Activated T-helper 2 cell treated with anti-CD3 and anti-CD28 coated beads, Interferon-gamma antibody, Interleukin-2, Interleukin-4, amounts not matched to agents 10 μg/mL and 5 μg/mL and 100 μg/mL, durations not matched to agents 14 hours and 24 hours and 36 hours (primary cell): ENCODE measurements at regions not wholly inside any gene's neighbourhood (a gene's known extent, or its start where the extent isn't known, plus 50 kb on each side); places are given as distances from the start of the nearest gene placed in this dataset.
A peak's percentile ranks its signal among the peaks of the same experiment; 100 is the strongest.

Source experiments
- DNase-seq: peaks from one replicate; pipeline ENCODE4 v3.0.0; 2021; ENCODE audit warnings: low spot score
- H3K27ac Mint-ChIP-seq: one replicate; pipeline ENCODE4 v1.8.0; 2021; ENCODE audit warnings: mixed read lengths
- H3K27me3 Mint-ChIP-seq: one replicate; pipeline ENCODE4 v1.8.0; 2021; ENCODE audit warnings: low read depth, mixed read lengths
- H3K36me3 Mint-ChIP-seq: one replicate; pipeline ENCODE4 v1.8.0; 2021; ENCODE audit warnings: low read depth, mixed read lengths
- H3K4me1 Mint-ChIP-seq: one replicate; pipeline ENCODE4 v1.8.0; 2021; ENCODE audit warnings: low read depth, mixed read lengths
- H3K4me3 Mint-ChIP-seq: one replicate; pipeline ENCODE4 v1.8.0; 2021; ENCODE audit warnings: low read depth, mild to moderate bottlenecking, moderate library complexity, mixed read lengths
- H3K9me3 Mint-ChIP-seq: one replicate; pipeline ENCODE4 v1.8.0; 2021; ENCODE audit warnings: mixed read lengths
- intact Hi-C: fragments of 100-400 bp; cut with micrococcal nuclease; formaldehyde crosslinking; loops from one replicate; pipeline ENCODE4 v1.15.1; 2023

DNA sequence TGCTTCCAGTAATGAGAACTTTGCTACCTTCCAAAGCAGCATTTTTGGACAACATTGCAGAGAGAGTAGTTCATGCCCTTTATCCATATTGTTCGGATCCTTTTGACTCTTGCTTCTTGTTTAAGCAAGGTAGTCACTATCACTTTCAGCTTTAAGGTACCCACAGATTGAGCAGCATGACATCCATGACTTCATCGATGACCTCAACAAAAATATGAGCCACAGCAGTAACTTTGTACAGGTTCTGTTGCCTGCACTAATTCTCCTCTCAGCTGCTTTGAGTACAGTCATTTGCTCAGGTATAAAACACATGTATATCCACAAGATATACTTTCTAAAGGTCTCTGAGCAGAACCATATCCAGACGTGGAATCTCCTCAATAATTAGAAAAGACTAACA, 546.3 kb downstream of the SOX6 start:
- no peaks in the 10 kb centered on the region for H3K27me3 Mint-ChIP-seq
- intact Hi-C loops, result loop anchor here (1.0 to 10.0 kb wide), 4 partner anchors 9 to 1095 kb away; no protein-coding TSS in a partner anchor
- no peak overlapping the region for H3K4me3 Mint-ChIP-seq

GRCh38 chr11:15810525-15810924, 545.8 kb downstream of the SOX6 start:
- Mint-ChIP-seq H3K27ac (peak overlapping the region; percentile 44), H3K27me3 (no peaks in the 10 kb centered on the region), H3K4me1 (peaks cover 22% of the 10 kb centered on the region), H3K36me3 (no peaks in the 10 kb centered on the region), H3K4me3 (no peak overlapping the region), H3K9me3 (peaks cover 4% of the 10 kb centered on the region)
- intact Hi-C loops, result loop anchor here (1.0 to 10.0 kb wide), 4 partner anchors 9 to 1094 kb away; no protein-coding TSS in a partner anchor
- DNase-seq, result no peak

More for the DNA sequence above, 546.3 kb downstream of the SOX6 start:
- Mint-ChIP-seq H3K27ac (peak overlapping the region; percentile 42), H3K36me3 (no peaks in the 10 kb centered on the region), H3K4me1 (peaks cover 19% of the 10 kb centered on the region), H3K9me3 (peaks cover 4% of the 10 kb centered on the region)
- no peak for DNase-seq

- Mint-ChIP-seq H3K36me3 (no peaks in the 10 kb centered on the region), H3K4me1 (peaks cover 44% of the 10 kb centered on the region), H3K9me3 (peaks cover 3% of the 10 kb centered on the region), H3K27ac (peak overlapping the region; percentile 76), H3K27me3 (no peaks in the 10 kb centered on the region), H3K4me3 (no peak overlapping the region)
- intact Hi-C loops, result loop anchor here (1.0 to 10.0 kb wide), 6 partner anchors 14 to 1089 kb away; no protein-coding TSS in a partner anchor
- no peak for DNase-seq
These were observed 540.8 kb downstream of the SOX6 start for GRCh38 chr11:15815246-15816195.

- Mint-ChIP-seq H3K4me3 (no peak overlapping the region), H3K27ac (peak overlapping the region; percentile 76), H3K36me3 (no peaks in the 10 kb centered on the region), H3K4me1 (peaks cover 43% of the 10 kb centered on the region), H3K27me3 (peaks cover 2% of the 10 kb centered on the region), H3K9me3 (peaks cover 3% of the 10 kb centered on the region)
- DNase-seq, result no peak
- intact Hi-C loops, result loop anchor here (1.0 to 10.0 kb wide), 6 partner anchors 15 to 1088 kb away; no protein-coding TSS in a partner anchor
These were observed 540.0 kb downstream of the SOX6 start for GRCh38 chr11:15816260-15816871.

GRCh38 chr11:15817001-15817400, 539.3 kb downstream of the SOX6 start:
- Mint-ChIP-seq H3K36me3 (no peaks in the 10 kb centered on the region), H3K4me3 (no peak overlapping the region), H3K27me3 (peaks cover 2% of the 10 kb centered on the region), H3K9me3 (peaks cover 3% of the 10 kb centered on the region), H3K4me1 (peaks cover 43% of the 10 kb centered on the region), H3K27ac (peak overlapping the region; percentile 89)
- intact Hi-C loops, result loop anchor here (2.0 to 10.0 kb wide), 4 partner anchors 35 to 1088 kb away; no protein-coding TSS in a partner anchor
- no peak for DNase-seq

GRCh38 chr11:15818132-15818842, 538.1 kb downstream of the SOX6 start:
- peaks cover 3% of the 10 kb centered on the region for H3K9me3 Mint-ChIP-seq
- peak overlapping the region; percentile 89 for H3K27ac Mint-ChIP-seq
- peaks cover 2% of the 10 kb centered on the region for H3K27me3 Mint-ChIP-seq
- H3K4me1 Mint-ChIP-seq, result peaks cover 43% of the 10 kb centered on the region
- intact Hi-C loops, result loop anchor here (2.0 to 10.0 kb wide), 6 partner anchors 36 to 1087 kb away; no protein-coding TSS in a partner anchor
- H3K36me3 Mint-ChIP-seq, result no peaks in the 10 kb centered on the region
- DNase-seq, result no peak
- H3K4me3 Mint-ChIP-seq, result no peak overlapping the region

DNA sequence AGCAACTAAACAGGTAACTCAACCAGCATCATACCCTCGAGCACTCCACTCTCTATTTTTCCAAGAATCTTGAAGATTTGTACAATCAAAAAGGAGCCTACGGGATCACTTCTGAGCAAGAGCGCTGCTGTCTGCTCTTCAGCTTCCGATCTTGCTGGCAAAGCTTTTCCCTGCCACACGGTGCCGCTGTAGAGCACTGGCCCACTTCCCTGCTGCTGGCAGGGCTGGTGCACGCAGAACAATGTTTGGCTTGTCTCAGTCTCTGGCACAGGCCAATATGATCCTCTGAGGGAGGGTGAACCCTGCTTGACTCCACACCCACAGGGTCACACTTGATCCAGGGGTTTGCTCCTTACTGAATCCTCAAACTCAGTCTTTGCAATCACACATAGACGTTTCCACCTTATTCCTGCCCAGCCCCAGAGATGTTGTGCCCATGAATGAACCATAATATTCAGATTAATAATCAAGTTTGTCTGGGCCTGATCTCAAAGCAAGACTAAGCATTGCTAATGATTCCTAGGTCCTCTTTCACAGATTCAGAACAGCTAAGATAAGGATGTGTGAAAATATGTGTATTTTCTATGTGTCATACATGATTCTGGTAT, 536.6 kb downstream of the SOX6 start:
- Mint-ChIP-seq H3K4me3 (no peak overlapping the region), H3K4me1 (peaks cover 43% of the 10 kb centered on the region), H3K36me3 (no peaks in the 10 kb centered on the region), H3K27me3 (peaks cover 2% of the 10 kb centered on the region), H3K9me3 (peaks cover 3% of the 10 kb centered on the region), H3K27ac (peak overlapping the region; percentile 61)
- DNase-seq, result peak; percentile 12
- intact Hi-C loops, result loop anchor here (2.0 to 10.0 kb wide), 6 partner anchors 37 to 1085 kb away; no protein-coding TSS in a partner anchor

- DNase-seq, result no peak
- no peak overlapping the region for H3K4me3 Mint-ChIP-seq
- H3K27me3 Mint-ChIP-seq, result peaks cover 2% of the 10 kb centered on the region
- H3K36me3 Mint-ChIP-seq, result no peaks in the 10 kb centered on the region
- H3K27ac Mint-ChIP-seq, result no peak overlapping the region
- peaks cover 3% of the 10 kb centered on the region for H3K9me3 Mint-ChIP-seq
- intact Hi-C loops, result no loop called here
- H3K4me1 Mint-ChIP-seq, result peaks cover 33% of the 10 kb centered on the region
These were observed 534.9 kb downstream of the SOX6 start for GRCh38 chr11:15821451-15821850.

GRCh38 chr11:15824060-15824459, 532.3 kb downstream of the SOX6 start:
- no peak overlapping the region for H3K27ac Mint-ChIP-seq
- DNase-seq, result no peak
- H3K27me3 Mint-ChIP-seq, result peaks cover 2% of the 10 kb centered on the region
- no peaks in the 10 kb centered on the region for H3K36me3 Mint-ChIP-seq
- H3K9me3 Mint-ChIP-seq, result no peaks in the 10 kb centered on the region
- H3K4me1 Mint-ChIP-seq, result peaks cover 10% of the 10 kb centered on the region
- intact Hi-C loops, result no loop called here
- no peak overlapping the region for H3K4me3 Mint-ChIP-seq

- H3K9me3 Mint-ChIP-seq, result no peaks in the 10 kb centered on the region
- H3K4me1 Mint-ChIP-seq, result no peaks in the 10 kb centered on the region
- intact Hi-C loops, result no loop called here
- no peak overlapping the region for H3K4me3 Mint-ChIP-seq
- no peak for DNase-seq
- no peaks in the 10 kb centered on the region for H3K36me3 Mint-ChIP-seq
- no peak overlapping the region for H3K27ac Mint-ChIP-seq
- H3K27me3 Mint-ChIP-seq, result no peaks in the 10 kb centered on the region
These were observed 530.2 kb downstream of the SOX6 start for GRCh38 chr11:15825976-15826650.

DNA sequence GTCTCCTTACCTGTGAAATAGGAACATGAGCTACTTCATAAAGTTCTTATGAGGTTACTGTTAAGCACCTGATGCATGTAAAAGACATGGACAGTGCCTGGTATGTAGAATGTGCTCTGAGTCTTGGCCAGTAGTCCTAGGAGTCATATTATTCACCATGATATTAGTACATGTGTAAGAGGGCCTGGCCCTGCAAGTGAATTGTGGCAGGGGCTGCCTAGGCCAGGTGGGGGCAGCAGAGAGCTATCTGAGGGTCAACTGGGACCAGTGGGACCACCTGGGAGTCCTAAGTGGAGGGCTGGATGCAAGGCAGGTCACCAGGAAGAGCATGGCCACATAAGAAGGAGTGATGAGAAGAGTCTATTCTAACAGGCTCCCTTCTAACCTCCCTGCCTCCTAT, 529.5 kb downstream of the SOX6 start:
- intact Hi-C loops, result no loop called here
- no peaks in the 10 kb centered on the region for H3K36me3 Mint-ChIP-seq

More for the DNA sequence above, 529.5 kb downstream of the SOX6 start:
- no peaks in the 10 kb centered on the region for H3K27me3 Mint-ChIP-seq
- no peak for DNase-seq
- H3K4me3 Mint-ChIP-seq, result no peak overlapping the region
- H3K27ac Mint-ChIP-seq, result no peak overlapping the region
- no peaks in the 10 kb centered on the region for H3K9me3 Mint-ChIP-seq
- H3K4me1 Mint-ChIP-seq, result no peaks in the 10 kb centered on the region
